Stimulated activated naive CD4-positive, alpha-beta T cell treated with Interleukin-2 at 50 U/mL for 16 hours (primary cell): ENCODE measurements at regions not wholly inside any gene's neighbourhood (a gene's known extent, or its start where the extent isn't known, plus 50 kb on each side); places are given as distances from the start of the nearest gene placed in this dataset.
"Not testable (repeated sequence)": the region's sequence is repeated elsewhere in the genome, so short reads cannot be mapped to it uniquely, and the experiment has no call there.

Source experiments
- DNase-seq: peaks from one replicate; lab custom pipeline; 2025; lab: John Stamatoyannopoulos, UW

DNA sequence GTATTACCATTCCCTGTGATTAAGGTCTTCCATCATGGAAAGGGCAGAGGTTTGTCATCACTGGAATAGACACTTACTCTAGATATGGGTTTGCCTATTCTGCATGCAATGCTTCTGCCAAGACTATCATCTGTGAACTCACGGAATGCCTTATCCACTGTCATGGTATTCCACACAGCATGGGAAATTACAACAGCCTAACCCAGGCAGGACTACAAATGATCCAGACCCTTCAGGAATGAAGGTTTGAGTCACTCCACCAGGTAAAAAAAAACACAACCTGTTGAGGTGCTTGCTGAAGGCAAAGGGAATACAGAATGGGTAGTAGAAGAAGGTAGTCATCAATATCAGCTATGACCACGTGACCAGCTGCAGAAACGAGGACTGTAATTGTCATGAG, 89.0 kb upstream of the RANBP6 start:
- DNase-seq, result not testable (repeated sequence)

DNA sequence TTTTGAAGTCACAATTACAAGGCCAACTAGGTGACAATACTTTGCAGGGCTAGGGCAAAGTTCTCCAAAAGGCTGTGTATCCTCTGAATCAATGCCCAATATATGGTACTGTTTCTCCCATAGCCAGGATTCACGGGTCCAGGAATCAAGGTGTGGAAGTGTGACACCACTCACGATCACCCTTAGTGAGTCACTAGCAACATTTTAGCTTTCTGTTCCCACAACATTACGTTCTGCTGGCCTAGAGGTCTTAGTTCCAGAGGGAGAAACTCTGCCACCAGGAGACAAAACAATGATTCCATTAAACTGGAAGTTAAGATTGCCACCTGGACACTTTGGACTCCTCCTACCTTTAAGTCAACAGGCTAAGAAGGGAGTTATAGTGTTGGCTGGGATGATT, 88.5 kb upstream of the RANBP6 start:
- DNase-seq, result not testable (repeated sequence)

DNA sequence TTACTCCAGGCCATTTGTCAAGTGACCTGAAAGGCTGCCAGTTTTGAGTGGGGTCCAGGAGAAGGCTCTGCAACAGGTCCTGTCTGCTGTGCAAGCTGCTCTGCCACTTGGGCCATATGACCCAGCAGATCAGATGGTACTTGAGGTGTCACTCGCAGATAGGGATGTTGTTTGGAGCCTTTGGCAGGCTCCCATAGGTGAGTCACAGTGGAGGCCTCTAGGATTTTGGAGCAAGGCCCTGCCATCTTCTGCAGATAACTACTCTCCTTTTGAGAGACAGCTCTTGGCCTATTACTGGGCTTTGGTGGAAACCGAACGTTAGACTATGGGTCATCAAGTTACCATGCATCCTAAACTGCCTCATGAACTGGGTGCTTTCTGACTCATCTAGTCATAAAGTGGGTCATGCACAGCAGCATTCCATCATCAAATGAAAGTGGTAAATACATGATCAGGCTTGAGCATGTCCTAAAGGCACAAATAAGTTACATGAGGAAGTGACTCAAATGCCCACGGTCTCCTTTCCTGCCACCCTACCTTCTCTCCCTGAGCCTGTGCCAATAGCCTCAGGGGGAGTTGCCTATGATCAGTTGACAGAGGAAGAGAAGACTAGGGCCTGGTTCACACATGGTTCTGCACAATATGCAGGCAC, 87.0 kb upstream of the RANBP6 start:
- DNase-seq, result not testable (repeated sequence)

DNA sequence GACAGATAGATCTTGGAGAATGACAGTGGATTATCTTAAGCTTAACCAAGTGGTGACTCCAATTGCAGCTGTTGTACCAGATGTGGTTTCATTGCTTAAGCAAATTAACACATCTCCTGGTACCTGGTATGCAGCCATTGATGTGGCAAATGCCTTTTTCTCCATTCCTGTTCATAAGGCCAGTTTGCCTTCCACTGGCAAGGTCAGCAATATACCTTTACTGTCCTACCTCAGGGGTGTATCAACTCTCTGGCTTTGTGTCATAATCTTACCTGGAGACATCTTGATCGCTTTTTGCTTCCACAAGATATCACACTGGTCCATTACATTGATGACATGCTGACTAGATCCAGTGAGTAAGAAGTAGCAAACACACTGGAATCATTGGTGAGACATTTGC, 86.3 kb upstream of the RANBP6 start:
- DNase-seq, result not testable (repeated sequence)

GRCh38 chr9:6099346-6099745, 83.9 kb upstream of the RANBP6 start:
- not testable (repeated sequence) for DNase-seq

GRCh38 chr9:6098431-6098830, 83.0 kb upstream of the RANBP6 start:
- DNase-seq, result no peak

DNA sequence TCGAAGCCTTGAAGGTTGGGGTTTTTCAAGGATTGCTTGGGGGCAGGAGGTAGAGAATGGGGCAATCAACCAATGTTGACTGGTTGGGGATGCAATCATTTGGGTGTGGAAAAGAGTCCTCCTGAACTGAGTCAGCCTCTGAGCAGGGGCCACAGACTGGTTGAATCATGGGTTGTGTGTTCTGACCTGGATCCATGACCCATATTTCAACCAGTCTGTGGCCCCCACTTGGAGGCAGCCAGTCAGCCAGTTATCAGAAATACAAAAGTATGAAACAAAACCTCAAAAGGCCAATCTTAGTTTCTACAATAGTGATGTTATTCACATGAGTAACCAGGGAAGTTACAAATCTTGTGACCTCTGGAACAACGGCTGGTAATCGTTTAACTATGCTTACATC, 81.4 kb upstream of the RANBP6 start:
- DNase-seq, result no peak

DNA sequence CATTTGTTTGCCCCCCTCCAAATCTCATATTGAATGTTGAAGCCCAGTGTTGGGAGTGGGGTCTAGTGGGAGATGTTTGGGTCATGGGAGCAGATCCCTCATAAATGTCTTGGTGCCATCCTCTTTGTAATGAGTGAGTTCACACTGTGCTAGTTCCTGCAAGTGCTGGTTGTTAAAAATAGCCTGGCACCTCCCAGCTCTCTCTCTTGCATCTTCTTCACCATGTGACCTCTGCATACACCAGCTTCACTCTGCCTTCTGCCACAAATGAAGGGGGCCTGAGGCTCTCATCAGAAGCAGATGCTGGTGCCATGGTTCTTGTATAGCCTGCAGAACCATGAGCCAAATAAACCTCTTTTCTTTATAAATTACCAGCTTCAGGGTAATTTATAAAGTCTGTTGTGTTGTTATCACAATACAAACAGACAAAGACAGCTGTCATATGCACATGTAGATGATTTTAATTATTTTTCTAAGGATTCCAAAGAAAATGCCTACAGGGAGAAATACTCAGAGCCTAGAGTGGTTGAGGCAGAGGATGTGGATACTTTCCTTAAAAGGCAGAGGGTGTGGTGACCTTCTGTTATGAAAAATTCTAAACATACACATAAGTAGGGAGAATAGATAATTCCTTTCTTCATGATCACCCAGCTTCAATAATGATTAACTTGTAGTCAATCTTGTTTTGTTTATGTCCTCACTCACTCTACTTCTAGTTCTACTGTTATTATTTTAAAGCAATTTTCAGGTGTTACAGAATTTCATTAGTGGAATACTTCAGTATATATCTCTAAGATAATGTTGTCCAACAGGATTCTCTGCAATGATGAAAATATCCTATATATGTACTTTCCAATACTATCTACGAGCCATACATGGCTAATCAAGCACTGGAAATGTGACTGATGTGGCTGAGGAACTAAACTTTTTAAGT, 75.1 kb upstream of the RANBP6 start:
- DNase-seq, result no peak

DNA sequence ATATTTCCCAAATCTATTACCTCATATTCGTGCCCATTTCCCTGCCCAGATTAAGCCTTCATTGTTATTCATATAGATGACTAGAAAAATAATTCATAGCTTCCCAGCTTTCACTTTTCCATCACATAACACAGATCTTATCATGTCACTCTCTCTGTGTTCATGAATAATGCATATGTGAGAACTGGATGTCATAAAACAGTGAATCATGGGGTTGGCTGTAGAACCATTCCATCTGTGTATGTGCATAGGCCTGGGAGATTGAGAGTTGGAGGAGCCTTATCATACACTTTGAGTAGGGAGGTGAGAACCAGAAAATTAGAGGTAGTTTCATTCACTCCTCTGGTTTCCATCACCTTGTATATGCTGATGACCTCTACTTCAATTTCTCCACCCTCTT, 73.9 kb upstream of the RANBP6 start:
- DNase-seq, result no peak

DNA sequence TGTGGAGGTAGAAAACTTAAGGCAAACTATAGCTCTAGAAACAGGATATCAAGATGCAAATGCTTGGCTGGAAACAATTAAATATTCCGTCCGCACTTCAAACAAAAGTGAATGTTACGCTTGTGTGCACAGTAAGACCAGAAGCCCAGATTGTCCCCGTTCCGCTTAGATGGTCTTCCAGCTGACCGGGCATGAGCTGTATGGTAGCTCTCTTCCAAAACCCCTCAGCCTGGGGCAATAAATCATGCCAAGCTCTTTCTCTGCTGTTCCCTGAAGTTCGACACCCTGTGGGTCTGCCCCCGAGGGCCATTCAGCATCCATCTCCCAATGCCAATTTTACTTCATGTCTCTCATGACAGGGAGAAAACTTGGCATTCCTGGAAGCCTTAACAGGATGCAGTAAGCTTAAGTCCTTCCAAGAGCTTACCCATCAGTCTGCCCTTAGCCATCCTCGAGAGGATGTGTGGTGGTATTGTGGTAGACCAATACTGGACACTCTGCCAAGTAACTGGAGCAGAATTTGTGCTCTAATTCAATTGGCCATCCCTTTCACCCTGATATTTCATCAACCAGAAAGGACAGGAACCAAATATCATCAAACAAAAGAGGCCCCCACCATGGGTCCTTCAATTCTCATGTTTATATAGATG, 70.7 kb upstream of the RANBP6 start:
- DNase-seq, result no peak

GRCh38 chr9:6080154-6080716, 64.8 kb upstream of the RANBP6 start:
- DNase-seq, result peak; percentile 57

DNA sequence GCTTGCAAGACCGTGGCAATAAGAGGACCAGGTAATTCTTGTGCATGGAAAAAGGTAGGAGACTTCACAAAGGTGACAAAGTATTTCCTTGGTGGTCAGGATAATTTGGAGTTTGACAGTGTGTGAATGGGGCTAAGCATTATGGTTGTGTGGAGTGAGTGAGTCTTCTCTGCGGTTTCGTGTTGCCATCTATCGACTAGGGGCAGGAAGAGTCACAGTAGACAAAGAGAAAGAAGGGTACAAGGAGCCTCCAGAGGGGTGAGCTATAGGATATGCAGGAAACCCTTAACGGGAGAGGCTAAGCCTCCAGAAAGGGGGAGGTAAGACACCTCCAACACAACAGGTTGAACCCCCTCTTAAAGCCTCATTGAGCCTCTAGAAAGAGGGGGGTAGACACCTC, 64.0 kb upstream of the RANBP6 start:
- no peak for DNase-seq

- no peak for DNase-seq
Observed at GRCh38 chr9:6078382-6079105, 63.1 kb upstream of the RANBP6 start.

GRCh38 chr9:6076851-6077250, 61.4 kb upstream of the RANBP6 start:
- no peak for DNase-seq

GRCh38 chr9:6073731-6074130, 58.3 kb upstream of the RANBP6 start:
- DNase-seq, result no peak

- DNase-seq, result no peak
Observed at GRCh38 chr9:6072865-6073264, 57.4 kb upstream of the RANBP6 start.

DNA sequence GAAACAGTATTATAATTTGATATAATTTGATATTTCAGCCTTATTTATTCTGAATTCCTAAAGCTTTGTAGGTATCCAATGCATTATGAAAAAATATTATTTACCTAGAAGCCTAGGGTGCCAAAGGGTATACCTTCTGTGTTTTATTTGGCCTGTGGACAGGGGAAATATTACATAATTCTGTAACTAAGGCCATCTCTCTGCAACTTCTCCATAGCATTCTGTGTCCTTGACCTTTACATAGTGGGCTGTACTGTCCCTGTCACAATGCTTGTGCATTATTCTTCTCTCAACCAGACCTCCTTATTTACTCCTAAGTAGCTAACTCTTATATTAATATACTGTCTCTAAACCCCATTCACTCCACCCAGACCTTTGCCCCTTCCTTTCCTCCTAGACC, 57.0 kb upstream of the RANBP6 start:
- DNase-seq, result no peak

GRCh38 chr9:6068983-6069382, 53.6 kb upstream of the RANBP6 start:
- peak; percentile 5 for DNase-seq

- no peak for DNase-seq
Observed at GRCh38 chr9:6067426-6067825, 52.0 kb upstream of the RANBP6 start.
